Peyer's patch (tissue), 4 donors: ENCODE measurements at regions not wholly inside any gene's neighbourhood (a gene's known extent, or its start where the extent isn't known, plus 50 kb on each side); places are given as distances from the start of the nearest gene placed in this dataset.

Experiments used
- DNase-seq, 3 donors: peaks; one replicate each; pipeline ENCODE4 v3.0.0-alpha.2; 2017 to 2019
- H3K27ac ChIP-seq, 4 donors: fragments of 200-600 bp; sonication (generic); one replicate each; pipeline ENCODE4 v1.5.1; 2016 to 2019
- H3K27me3 ChIP-seq, 2 donors: fragments of 200-600 bp; sonication (generic); one replicate each; pipeline ENCODE4 v1.5.1; 2019
- H3K36me3 ChIP-seq, 3 donors: fragments of 200-600 bp; sonication (generic); one replicate each; pipeline ENCODE4 v1.5.1; 2016 to 2019
- H3K4me1 ChIP-seq, 4 donors: fragments of 200-600 bp; sonication (generic); one replicate each; pipeline ENCODE4 v1.5.1; 2016 to 2019
- H3K4me3 ChIP-seq, 4 donors: fragments of 200-600 bp; sonication (generic); 1 replicate in 3 of 4; 2 replicates in 1 of 4; pipeline ENCODE4 v1.5.1; 2016 to 2019; ENCODE audit warnings: mild to moderate bottlenecking in 1 of 4
- H3K9me3 ChIP-seq, 4 donors: fragments of 200-600 bp; sonication (generic); one replicate each; pipeline ENCODE4 v1.5.1; 2016 to 2019; ENCODE audit warnings: mild to moderate bottlenecking in 1 of 4
- CTCF ChIP-seq, 6 experiments: fragments of 450-650 bp in 4 of 6; fragments of 200-600 bp in 2 of 6; sonication (generic) in 1 of 6; IDR thresholded peaks; one replicate each; pipeline ENCODE4 v1.5.1; 2017 to 2019; ENCODE audit warnings: antibody characterized with exemption in 6 of 6, mild to moderate bottlenecking in 3 of 6, moderate library complexity in 1 of 6
- POLR2A ChIP-seq, 2 donors: fragments of 450-650 bp; IDR thresholded peaks; one replicate each; pipeline ENCODE4 v1.5.1; 2017; ENCODE audit warnings: antibody characterized with exemption in 2 of 2, mild to moderate bottlenecking in 2 of 2, moderate library complexity in 2 of 2

GRCh38 chr5:23579566-23579965, 72.2 kb downstream of the PRDM9 start:
- no peaks in the 10 kb centered on the region for H3K36me3 ChIP-seq
- H3K27me3 ChIP-seq, result no peaks in the 10 kb centered on the region
- H3K9me3 ChIP-seq, result no peaks in the 10 kb centered on the region
- H3K27ac ChIP-seq, result no peak overlapping the region
- TF ChIP-seq CTCF (IDR thresholded peaks at IDR 0.05) (no peak), POLR2A (IDR thresholded peaks at IDR 0.05) (no peak)
- no peak overlapping the region for H3K4me3 ChIP-seq
- H3K4me1 ChIP-seq, result no peaks in the 10 kb centered on the region
- no peak for DNase-seq

GRCh38 chr5:23583081-23583480, 75.7 kb downstream of the PRDM9 start:
- no peak overlapping the region for H3K27ac ChIP-seq
- DNase-seq, result no peak
- TF ChIP-seq CTCF (IDR thresholded peaks at IDR 0.05) (no peak), POLR2A (IDR thresholded peaks at IDR 0.05) (no peak)
- no peaks in the 10 kb centered on the region for H3K27me3 ChIP-seq
- H3K9me3 ChIP-seq, result no peaks in the 10 kb centered on the region
- H3K36me3 ChIP-seq, result no peaks in the 10 kb centered on the region
- no peak overlapping the region for H3K4me3 ChIP-seq
- no peaks in the 10 kb centered on the region for H3K4me1 ChIP-seq

GRCh38 chr5:23588841-23589326, 81.5 kb downstream of the PRDM9 start:
- no peaks in the 10 kb centered on the region for H3K36me3 ChIP-seq
- H3K4me3 ChIP-seq, result no peak overlapping the region
- H3K4me1 ChIP-seq, result no peaks in the 10 kb centered on the region
- H3K27ac ChIP-seq, result no peak overlapping the region
- no peak for DNase-seq
- H3K27me3 ChIP-seq, result no peaks in the 10 kb centered on the region
- TF ChIP-seq CTCF (IDR thresholded peaks at IDR 0.05) (no peak), POLR2A (IDR thresholded peaks at IDR 0.05) (no peak)
- no peaks in the 10 kb centered on the region for H3K9me3 ChIP-seq

GRCh38 chr5:23591250-23591649, 83.8 kb downstream of the PRDM9 start:
- Histone ChIP-seq H3K27ac (no peak overlapping the region), H3K4me3 (no peak overlapping the region), H3K36me3 (no peaks in the 10 kb centered on the region), H3K9me3 (no peaks in the 10 kb centered on the region), H3K4me1 (no peaks in the 10 kb centered on the region), H3K27me3 (no peaks in the 10 kb centered on the region)
- DNase-seq, result no peak
- TF ChIP-seq CTCF (IDR thresholded peaks at IDR 0.05) (no peak), POLR2A (IDR thresholded peaks at IDR 0.05) (no peak)

GRCh38 chr5:23606927-23607326, 99.5 kb downstream of the PRDM9 start:
- Histone ChIP-seq H3K4me1 (no peaks in the 10 kb centered on the region), H3K9me3 (no peaks in the 10 kb centered on the region), H3K4me3 (no peak overlapping the region), H3K27ac (no peak overlapping the region), H3K36me3 (no peaks in the 10 kb centered on the region), H3K27me3 (no peaks in the 10 kb centered on the region)
- DNase-seq, result no peak
- TF ChIP-seq POLR2A (IDR thresholded peaks at IDR 0.05) (no peak), CTCF (IDR thresholded peaks at IDR 0.05) (no peak)

- Histone ChIP-seq H3K36me3 (no peaks in the 10 kb centered on the region), H3K4me3 (no peak overlapping the region), H3K9me3 (no peaks in the 10 kb centered on the region), H3K27ac (no peak overlapping the region), H3K4me1 (no peaks in the 10 kb centered on the region), H3K27me3 (no peaks in the 10 kb centered on the region)
- DNase-seq, result no peak
- no peak for TF ChIP-seq POLR2A (IDR thresholded peaks at IDR 0.05)
- no peak for TF ChIP-seq CTCF (IDR thresholded peaks at IDR 0.05)
Observed at GRCh38 chr5:23612701-23613100, 105.3 kb downstream of the PRDM9 start.
